ENCODE measurements at regions not wholly inside any gene's neighbourhood (a gene's known extent, or its start where the extent isn't known, plus 50 kb on each side); places are given as distances from the start of the nearest gene placed in this dataset.

- no peak for DNase-seq
Observed at GRCh38 chr18:78396077-78396476, 583.5 kb upstream of the SALL3 start.

- DNase-seq: no peak
Observed at GRCh38 chr18:78396756-78397155, 582.9 kb upstream of the SALL3 start.

- DNase-seq: no peak
Observed at GRCh38 chr18:78399992-78400503, 579.6 kb upstream of the SALL3 start.

- DNase-seq: no peak
Observed at GRCh38 chr18:78402440-78402839, 577.2 kb upstream of the SALL3 start.

- no peak for DNase-seq
Observed at GRCh38 chr18:78402966-78403365, 576.7 kb upstream of the SALL3 start.

GRCh38 chr18:78403371-78403770 lies 576.2 kb upstream of the SALL3 start:
- no peak for DNase-seq

- DNase-seq: no peak
Observed at GRCh38 chr18:78405763-78406162, 573.9 kb upstream of the SALL3 start.

GRCh38 chr18:78406743-78407465 lies 572.7 kb upstream of the SALL3 start:
- peak; percentile 79 for DNase-seq

GRCh38 chr18:78407466-78407844 lies 572.2 kb upstream of the SALL3 start:
- DNase-seq: peak; percentile 84

GRCh38 chr18:78408623-78409022 lies 571.0 kb upstream of the SALL3 start:
- no peak for DNase-seq

- DNase-seq: no peak
Observed at GRCh38 chr18:78410094-78410786, 569.4 kb upstream of the SALL3 start.

- no peak for DNase-seq
Observed at GRCh38 chr18:78411539-78411938, 568.1 kb upstream of the SALL3 start.

GRCh38 chr18:78414302-78414701 lies 565.3 kb upstream of the SALL3 start:
- no peak for DNase-seq

- DNase-seq: no peak
Observed at GRCh38 chr18:78416853-78417252, 562.8 kb upstream of the SALL3 start.

GRCh38 chr18:78418379-78418778 lies 561.2 kb upstream of the SALL3 start:
- no peak for DNase-seq

- DNase-seq: no peak
Observed at GRCh38 chr18:78419171-78419570, 560.4 kb upstream of the SALL3 start.

GRCh38 chr18:78420116-78420515 lies 559.5 kb upstream of the SALL3 start:
- no peak for DNase-seq

- no peak for DNase-seq
Observed at GRCh38 chr18:78421392-78421791, 558.2 kb upstream of the SALL3 start.

- no peak for DNase-seq
Observed at GRCh38 chr18:78422336-78422735, 557.3 kb upstream of the SALL3 start.

- DNase-seq: no peak
Observed at GRCh38 chr18:78423811-78424210, 555.8 kb upstream of the SALL3 start.

GRCh38 chr18:78424403-78425018 lies 555.1 kb upstream of the SALL3 start:
- DNase-seq: no peak

GRCh38 chr18:78425019-78425412 lies 554.6 kb upstream of the SALL3 start:
- no peak for DNase-seq

- DNase-seq: no peak
Observed at GRCh38 chr18:78427081-78427480, 552.5 kb upstream of the SALL3 start.

Data from DMS153 (cell line).